GOT3 (cell line): ENCODE measurements at regions not wholly inside any gene's neighbourhood (a gene's known extent, or its start where the extent isn't known, plus 50 kb on each side); places are given as distances from the start of the nearest gene placed in this dataset.

Experiments used
- DNase-seq: peaks from one replicate; lab custom pipeline; 2025; ENCODE audit warnings: mixed read lengths; lab: John Stamatoyannopoulos, UW

GRCh38 chr12:61797266-61797665, 462.9 kb upstream of the USP15 start:
- DNase-seq = no peak

- no peak for DNase-seq
Observed at GRCh38 chr12:61798778-61799177, 461.4 kb upstream of the USP15 start.

GRCh38 chr12:61804301-61804700, 455.9 kb upstream of the USP15 start:
- DNase-seq = no peak

- no peak for DNase-seq
Observed at GRCh38 chr12:61808856-61809255, 451.3 kb upstream of the USP15 start.

GRCh38 chr12:61810486-61810885, 449.7 kb upstream of the USP15 start:
- no peak for DNase-seq

- DNase-seq = no peak
Observed at GRCh38 chr12:61821381-61821780, 438.8 kb upstream of the USP15 start.

GRCh38 chr12:61823102-61823501, 437.1 kb upstream of the USP15 start:
- DNase-seq = no peak

GRCh38 chr12:61846765-61847164, 413.4 kb upstream of the USP15 start:
- no peak for DNase-seq

- DNase-seq = no peak
Observed at GRCh38 chr12:61848893-61849292, 411.3 kb upstream of the USP15 start.

GRCh38 chr12:61853945-61854344, 406.3 kb upstream of the USP15 start:
- DNase-seq = no peak

GRCh38 chr12:61854902-61855301, 405.3 kb upstream of the USP15 start:
- no peak for DNase-seq

GRCh38 chr12:61857968-61858367, 402.2 kb upstream of the USP15 start:
- DNase-seq = no peak

- no peak for DNase-seq
Observed at GRCh38 chr12:61860451-61860850, 399.8 kb upstream of the USP15 start.

GRCh38 chr12:61862986-61863385, 397.2 kb upstream of the USP15 start:
- no peak for DNase-seq

GRCh38 chr12:61863811-61864210, 396.4 kb upstream of the USP15 start:
- no peak for DNase-seq

GRCh38 chr12:61869796-61870195, 390.4 kb upstream of the USP15 start:
- DNase-seq = no peak

GRCh38 chr12:61870658-61871484, 389.3 kb upstream of the USP15 start:
- DNase-seq = no peak

GRCh38 chr12:61871485-61871810, 388.8 kb upstream of the USP15 start:
- DNase-seq = no peak

- no peak for DNase-seq
Observed at GRCh38 chr12:61879229-61879628, 381.0 kb upstream of the USP15 start.

- DNase-seq = no peak
Observed at GRCh38 chr12:61880186-61880585, 380.0 kb upstream of the USP15 start.

- DNase-seq = no peak
Observed at GRCh38 chr12:61891632-61892031, 368.6 kb upstream of the USP15 start.

GRCh38 chr12:61894168-61894567, 366.0 kb upstream of the USP15 start:
- no peak for DNase-seq

GRCh38 chr12:61896436-61896835, 363.8 kb upstream of the USP15 start:
- no peak for DNase-seq

GRCh38 chr12:61902403-61902802, 357.8 kb upstream of the USP15 start:
- no peak for DNase-seq
